ENCODE measurements at regions not wholly inside any gene's neighbourhood (a gene's known extent, or its start where the extent isn't known, plus 50 kb on each side); places are given as distances from the start of the nearest gene placed in this dataset.

DNA sequence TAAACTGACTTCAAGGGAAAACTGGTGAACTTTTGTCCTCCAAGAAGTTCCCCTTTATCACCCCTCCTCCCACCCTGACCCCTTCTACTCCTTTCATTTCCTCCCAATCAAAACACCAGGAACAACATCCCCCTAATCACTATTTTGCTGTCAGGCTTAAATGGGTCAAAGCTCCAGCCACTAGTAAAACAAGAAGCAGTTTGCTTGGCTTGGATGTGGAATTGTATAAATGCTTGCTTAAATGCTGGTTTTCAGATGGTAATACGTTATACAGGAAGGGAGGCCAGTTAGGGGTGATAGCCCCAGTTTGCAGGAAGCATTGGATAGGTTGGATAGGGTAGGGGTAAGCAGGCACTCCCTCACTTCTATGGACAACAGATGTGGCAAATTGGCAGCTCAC, 473.6 kb downstream of the AGTPBP1 start:
- DNase-seq (ENCODE audit: low read depth) = no peak
- TF ChIP-seq, protein P1, sequence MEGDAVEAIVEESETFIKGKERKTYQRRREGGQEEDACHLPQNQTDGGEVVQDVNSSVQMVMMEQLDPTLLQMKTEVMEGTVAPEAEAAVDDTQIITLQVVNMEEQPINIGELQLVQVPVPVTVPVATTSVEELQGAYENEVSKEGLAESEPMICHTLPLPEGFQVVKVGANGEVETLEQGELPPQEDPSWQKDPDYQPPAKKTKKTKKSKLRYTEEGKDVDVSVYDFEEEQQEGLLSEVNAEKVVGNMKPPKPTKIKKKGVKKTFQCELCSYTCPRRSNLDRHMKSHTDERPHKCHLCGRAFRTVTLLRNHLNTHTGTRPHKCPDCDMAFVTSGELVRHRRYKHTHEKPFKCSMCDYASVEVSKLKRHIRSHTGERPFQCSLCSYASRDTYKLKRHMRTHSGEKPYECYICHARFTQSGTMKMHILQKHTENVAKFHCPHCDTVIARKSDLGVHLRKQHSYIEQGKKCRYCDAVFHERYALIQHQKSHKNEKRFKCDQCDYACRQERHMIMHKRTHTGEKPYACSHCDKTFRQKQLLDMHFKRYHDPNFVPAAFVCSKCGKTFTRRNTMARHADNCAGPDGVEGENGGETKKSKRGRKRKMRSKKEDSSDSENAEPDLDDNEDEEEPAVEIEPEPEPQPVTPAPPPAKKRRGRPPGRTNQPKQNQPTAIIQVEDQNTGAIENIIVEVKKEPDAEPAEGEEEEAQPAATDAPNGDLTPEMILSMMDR (conservative IDR thresholded peaks at IDR 0.05; ENCODE audit: low read depth, low read length) = no peak
- H3K4me3 ChIP-seq (ENCODE audit: low read depth, low read length) = no peak overlapping the region

DNA sequence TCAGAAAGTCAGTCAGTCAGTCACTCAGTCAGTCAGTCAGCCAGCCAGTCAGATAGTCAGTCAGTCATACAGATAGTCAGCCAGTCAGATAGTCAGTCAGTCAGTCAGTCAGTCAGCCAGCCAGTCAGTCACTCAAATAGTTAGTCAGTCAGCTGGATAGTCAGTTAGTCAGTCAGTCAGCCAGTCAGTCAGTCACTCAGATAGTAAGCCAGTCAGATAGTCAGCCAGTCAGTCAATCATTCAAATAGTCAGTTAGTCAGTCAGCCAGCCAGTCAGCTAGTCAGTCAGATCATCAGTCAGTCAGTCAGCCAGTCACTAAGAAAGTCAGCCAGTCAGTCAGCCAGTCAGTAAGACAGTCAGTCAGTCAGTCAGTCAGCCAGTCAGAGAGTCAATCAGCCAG, 477.1 kb downstream of the AGTPBP1 start:
- no peak overlapping the region for H3K4me3 ChIP-seq (ENCODE audit: low read depth, low read length)
- TF ChIP-seq, protein P1 (conservative IDR thresholded peaks at IDR 0.05; ENCODE audit: low read depth, low read length) = no peak
- DNase-seq (ENCODE audit: low read depth) = no peak

DNA sequence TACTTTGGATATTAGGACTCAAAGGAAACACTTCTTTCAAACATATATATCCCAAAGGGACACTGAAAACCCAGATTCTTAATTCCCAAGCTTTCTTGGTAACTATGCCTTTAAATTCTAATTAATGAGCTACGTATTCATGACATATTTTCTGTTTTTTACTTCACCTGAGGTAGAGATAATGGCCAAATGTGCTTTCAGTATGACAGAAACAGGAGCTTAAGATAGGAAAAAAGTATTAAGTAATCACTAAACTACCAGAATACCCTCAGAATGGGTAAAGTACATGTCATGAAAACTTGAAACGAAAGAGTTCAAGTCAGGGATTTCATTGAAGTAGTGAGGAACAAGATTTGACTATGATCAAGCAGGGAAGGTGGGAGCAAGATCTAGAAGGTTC, 478.5 kb downstream of the AGTPBP1 start:
- DNase-seq (ENCODE audit: low read depth) = no peak
- H3K4me3 ChIP-seq (ENCODE audit: low read depth, low read length) = no peak overlapping the region
- TF ChIP-seq, protein P1 (conservative IDR thresholded peaks at IDR 0.05; ENCODE audit: low read depth, low read length) = no peak

DNA sequence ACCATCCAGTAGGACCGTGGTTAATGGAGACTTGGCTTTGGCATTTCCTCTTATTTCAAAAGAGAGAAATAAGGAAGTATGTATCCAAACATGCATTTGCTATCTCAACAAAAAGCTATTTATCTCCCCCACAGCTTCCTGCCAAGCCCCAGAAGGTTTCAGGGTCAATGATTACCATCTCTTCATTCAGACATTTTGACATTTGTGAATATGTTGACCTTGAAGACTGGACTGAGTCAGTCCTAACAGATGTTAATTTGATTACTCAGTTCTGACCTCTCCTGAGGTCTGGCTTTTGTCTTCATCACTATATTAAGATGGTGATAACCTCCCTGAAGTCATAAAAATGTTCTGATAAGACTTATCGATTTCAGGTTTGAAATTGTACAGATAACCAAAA, 479.4 kb downstream of the AGTPBP1 start:
- no peak overlapping the region for H3K4me3 ChIP-seq (ENCODE audit: low read depth, low read length)
- no peak for DNase-seq (ENCODE audit: low read depth)
- TF ChIP-seq, protein P1 (conservative IDR thresholded peaks at IDR 0.05; ENCODE audit: low read depth, low read length) = no peak

DNA sequence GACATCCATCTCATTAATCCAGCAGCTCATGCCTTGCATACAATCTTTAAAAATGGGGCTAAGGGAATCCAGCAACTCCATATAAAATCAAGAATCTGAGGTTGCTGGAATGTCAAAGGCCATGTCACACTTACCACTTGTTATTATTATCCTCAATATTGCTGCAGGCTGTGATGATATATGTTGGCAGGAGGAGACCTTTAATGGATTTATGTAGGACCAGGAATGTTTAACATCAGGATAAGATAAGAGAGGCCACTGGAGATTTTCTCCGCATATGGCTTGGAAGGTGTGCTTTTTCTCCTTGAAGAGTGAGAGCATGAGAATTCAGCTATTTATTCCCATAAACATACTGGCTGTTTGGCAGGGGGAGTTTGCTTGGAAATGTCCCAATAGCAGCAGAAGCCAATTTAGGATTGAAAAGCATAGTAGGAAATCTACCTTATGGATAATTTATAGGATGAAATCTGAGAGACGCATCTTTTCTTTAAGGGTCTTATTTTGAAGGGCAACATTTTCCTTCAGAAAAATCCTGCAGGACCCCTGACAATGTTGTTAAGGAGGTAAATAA, 481.4 kb downstream of the AGTPBP1 start:
- DNase-seq (ENCODE audit: low read depth) = no peak
- TF ChIP-seq, protein P1 (conservative IDR thresholded peaks at IDR 0.05; ENCODE audit: low read depth, low read length) = no peak
- H3K4me3 ChIP-seq (ENCODE audit: low read depth, low read length) = no peak overlapping the region

DNA sequence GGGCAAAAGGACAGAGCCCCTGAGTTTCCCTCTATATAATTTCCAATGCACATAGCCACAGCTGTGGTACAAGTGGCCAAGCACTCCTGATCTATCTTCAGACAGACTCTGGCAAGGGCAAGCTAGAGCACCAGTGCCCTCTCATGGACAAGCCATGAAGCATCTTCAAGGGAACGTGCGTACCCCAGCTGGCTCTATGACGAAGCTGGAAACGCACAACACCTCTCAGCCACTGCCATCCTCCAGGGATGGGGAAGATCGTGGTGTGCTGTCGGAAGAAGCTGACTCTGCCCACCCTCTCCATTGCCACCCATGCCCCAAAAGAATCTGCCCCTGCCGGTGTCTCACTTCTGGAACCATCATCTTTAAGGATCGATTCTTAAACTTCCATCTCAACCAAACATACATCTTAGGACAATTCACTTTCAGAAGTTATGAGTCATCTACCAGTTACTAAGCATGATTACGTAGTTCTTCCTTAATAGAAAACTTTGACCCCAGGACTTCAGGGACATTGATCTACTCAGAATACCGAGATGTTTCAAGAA, 482.9 kb downstream of the AGTPBP1 start:
- TF ChIP-seq, protein P1 (conservative IDR thresholded peaks at IDR 0.05; ENCODE audit: low read depth, low read length) = peak; percentile 31
- H3K4me3 ChIP-seq (ENCODE audit: low read depth, low read length) = no peak overlapping the region
- peak; percentile 23 for DNase-seq (ENCODE audit: low read depth)

DNA sequence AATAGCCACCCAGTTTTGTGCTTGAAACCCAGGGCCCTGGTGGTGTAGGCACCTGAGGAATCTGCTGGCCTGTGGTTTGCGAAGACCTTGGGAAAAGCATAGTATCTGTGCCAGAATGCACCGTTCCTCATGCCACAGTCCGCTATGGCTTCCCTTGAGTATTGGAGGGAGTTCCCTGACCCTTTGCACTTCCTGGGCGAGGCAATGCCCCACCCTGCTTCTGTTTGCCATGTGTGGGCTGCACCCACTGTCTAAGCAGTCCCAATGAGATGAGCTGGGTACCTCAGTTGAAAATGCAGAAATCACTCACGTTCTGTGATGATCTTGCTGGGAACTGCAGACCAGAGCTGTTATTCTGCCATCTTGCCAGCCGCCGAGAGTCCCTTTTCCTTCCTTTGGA, 483.5 kb downstream of the AGTPBP1 start:
- DNase-seq (ENCODE audit: low read depth) = no peak
- TF ChIP-seq, protein P1 (conservative IDR thresholded peaks at IDR 0.05; ENCODE audit: low read depth, low read length) = no peak
- no peak overlapping the region for H3K4me3 ChIP-seq (ENCODE audit: low read depth, low read length)

All from choroid plexus epithelial cell (primary cell).